Trophoblast cell (in vitro differentiated cells and primary cell): ENCODE measurements at regions not wholly inside any gene's neighbourhood (a gene's known extent, or its start where the extent isn't known, plus 50 kb on each side); places are given as distances from the start of the nearest gene placed in this dataset.

Source experiments
- DNase-seq, 2 donors: peaks; one replicate each; pipeline ENCODE4 v3.0.0-alpha.2; 2016
- H2AFZ ChIP-seq: 2 replicates; pipeline ENCODE4 v1.6.1; 2013; ENCODE audit warnings: low read length, moderate library complexity, mild to moderate bottlenecking; ENCODE audit not compliant: insufficient read depth, poor library complexity
- H2AK5ac ChIP-seq: 2 replicates; pipeline ENCODE4 v1.6.1; 2013; ENCODE audit warnings: mild to moderate bottlenecking, low read length
- H2BK120ac ChIP-seq: 2 replicates; pipeline ENCODE4 v1.6.1; 2013; ENCODE audit warnings: low read length, mild to moderate bottlenecking, moderate library complexity; ENCODE audit not compliant: insufficient read depth, poor library complexity
- H2BK12ac ChIP-seq: 2 replicates; pipeline ENCODE4 v1.6.1; 2013; ENCODE audit warnings: mild to moderate bottlenecking, low read length, moderate library complexity
- H2BK5ac ChIP-seq: 2 replicates; pipeline ENCODE4 v1.6.1; 2013; ENCODE audit warnings: low read length, low read depth, moderate library complexity, mild to moderate bottlenecking; ENCODE audit not compliant: poor library complexity
- H3K14ac ChIP-seq: 2 replicates; pipeline ENCODE4 v1.6.1; 2013; ENCODE audit warnings: mild to moderate bottlenecking, low read length
- H3K18ac ChIP-seq: 2 replicates; pipeline ENCODE4 v1.6.1; 2013; ENCODE audit warnings: mild to moderate bottlenecking, low read length
- H3K23ac ChIP-seq: 2 replicates; pipeline ENCODE4 v1.6.1; 2013; ENCODE audit warnings: low read length
- H3K27ac ChIP-seq: 2 replicates; pipeline ENCODE4 v1.5.1; 2013; ENCODE audit warnings: low read depth, mild to moderate bottlenecking, inconsistent platforms, low read length, moderate library complexity
- H3K27me3 ChIP-seq: 2 replicates; pipeline ENCODE4 v1.6.1; 2013; ENCODE audit warnings: inconsistent platforms, mild to moderate bottlenecking, low read length, moderate library complexity; ENCODE audit not compliant: insufficient read depth
- H3K36me3 ChIP-seq, 2 experiments: 1 replicate in 1 of 2; 2 replicates in 1 of 2; pipeline ENCODE4 v1.6.1; 2013; ENCODE audit warnings: low read length in 2 of 2, mild to moderate bottlenecking in 2 of 2, moderate library complexity in 1 of 2; ENCODE audit not compliant: insufficient read depth in 2 of 2, control insufficient read depth in 1 of 2
- H3K4ac ChIP-seq: 2 replicates; pipeline ENCODE4 v1.6.1; 2013; ENCODE audit warnings: low read depth, mild to moderate bottlenecking, low read length, moderate library complexity
- H3K4me1 ChIP-seq, 2 experiments: 1 replicate in 1 of 2; 2 replicates in 1 of 2; pipeline ENCODE4 v1.6.1; 2013; ENCODE audit warnings: low read length in 2 of 2, mild to moderate bottlenecking in 2 of 2, moderate library complexity in 1 of 2; ENCODE audit not compliant: insufficient read depth in 2 of 2, control insufficient read depth in 1 of 2
- H3K4me2 ChIP-seq: 2 replicates; pipeline ENCODE4 v1.6.1; 2013; ENCODE audit warnings: inconsistent platforms, mild to moderate bottlenecking, low read length, moderate library complexity
- H3K4me3 ChIP-seq: 2 replicates; pipeline ENCODE4 v1.5.1; 2013; ENCODE audit warnings: mild to moderate bottlenecking, low read depth, low read length, inconsistent platforms
- H3K79me1 ChIP-seq: one replicate; pipeline ENCODE4 v1.6.1; 2013; ENCODE audit warnings: low read length
- H3K79me2 ChIP-seq: 2 replicates; pipeline ENCODE4 v1.6.1; 2013; ENCODE audit warnings: low read length, mild to moderate bottlenecking; ENCODE audit not compliant: control insufficient read depth, insufficient read depth, poor library complexity
- H3K9ac ChIP-seq: 2 replicates; pipeline ENCODE4 v1.6.1; 2013; ENCODE audit warnings: mild to moderate bottlenecking, low read length
- H3K9me3 ChIP-seq: 2 replicates; pipeline ENCODE4 v1.6.1; 2013; ENCODE audit warnings: low read depth, mild to moderate bottlenecking, control low read depth, inconsistent platforms, low read length; ENCODE audit not compliant: insufficient read depth
- H4K12ac ChIP-seq: 2 replicates; pipeline ENCODE4 v1.6.1; 2013; ENCODE audit warnings: low read depth, mild to moderate bottlenecking, low read length, moderate library complexity
- H4K8ac ChIP-seq: 2 replicates; pipeline ENCODE4 v1.6.1; 2013; ENCODE audit warnings: low read depth, mild to moderate bottlenecking, low read length, moderate library complexity
- H4K91ac ChIP-seq: one replicate; pipeline ENCODE4 v1.6.1; 2013; ENCODE audit warnings: low read depth, mild to moderate bottlenecking, low read length, moderate library complexity
- WGBS: extraction: QIAGEN DNeasy Blood & Tissue Kit; methylation state at CpG from one replicate; pipeline ENCODE4 v1.1.7; 2013; ENCODE audit warnings: missing lambda C conversion rate; ENCODE audit not compliant: insufficient read length, insufficient coverage; ENCODE audit errors: extremely low coverage; 5-methylcytosine and 5-hydroxymethylcytosine counted together

DNA sequence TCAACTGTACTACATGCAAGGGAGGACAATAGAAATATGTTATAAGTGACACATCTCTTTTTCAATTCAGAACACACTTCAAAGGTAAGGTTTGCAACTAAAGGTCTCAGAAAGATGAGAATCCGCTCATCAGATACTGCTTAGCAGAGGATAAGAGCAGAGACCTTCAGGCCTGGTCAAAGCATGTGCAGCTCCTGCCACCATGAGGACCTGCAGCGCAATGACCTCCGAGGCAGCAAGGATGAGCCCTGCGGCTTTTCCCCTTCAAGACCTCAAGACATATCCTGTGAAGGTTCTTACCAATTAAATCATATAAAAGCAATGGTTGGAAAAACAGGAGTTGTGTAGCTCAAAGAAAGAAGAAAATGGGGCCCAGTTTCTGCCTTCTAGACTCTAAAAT, 135.8 kb downstream of the TRIM36 start:
- Histone ChIP-seq H4K91ac (no peak overlapping the region), H3K36me3 (no peaks in the 10 kb centered on the region)
- WGBS = no CpG with 5 or more reads among the region's 4 CpGs

DNA sequence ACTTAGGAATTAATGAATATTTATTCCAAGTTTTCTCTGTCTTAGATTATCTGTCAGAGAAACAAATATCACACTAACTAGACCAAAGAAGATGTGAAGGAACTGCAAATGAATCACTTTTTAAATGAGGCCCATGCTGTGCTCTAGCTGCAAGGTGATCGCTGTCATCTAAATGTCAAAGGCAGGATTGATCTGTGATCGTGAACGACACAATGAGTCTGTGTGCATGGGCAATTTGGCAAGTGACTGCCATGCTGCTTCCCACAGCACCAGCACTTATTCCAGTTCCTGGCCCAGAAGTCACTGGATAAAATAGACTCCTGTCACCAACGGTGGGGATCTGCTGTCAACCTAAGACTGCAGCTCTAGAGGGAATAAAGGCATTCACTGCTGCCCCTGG, 141.2 kb downstream of the TRIM36 start:
- no peak overlapping the region for H2BK5ac ChIP-seq
- H3K18ac ChIP-seq = no peak overlapping the region
- H3K23ac ChIP-seq = no peak overlapping the region
- peak overlapping the region; percentile 37 for H3K4me3 ChIP-seq
- no peak overlapping the region for H2BK12ac ChIP-seq
- H4K8ac ChIP-seq = no peak overlapping the region
- no peak overlapping the region for H4K12ac ChIP-seq
- H4K91ac ChIP-seq = no peak overlapping the region
- no peaks in the 10 kb centered on the region for H3K27me3 ChIP-seq
- H3K79me2 ChIP-seq = no peaks in the 10 kb centered on the region
- H2AK5ac ChIP-seq = no peak overlapping the region
- H3K36me3 ChIP-seq = no peaks in the 10 kb centered on the region
- H3K4me1 ChIP-seq = no peaks in the 10 kb centered on the region
- H2BK120ac ChIP-seq = no peak overlapping the region
- H3K14ac ChIP-seq = no peak overlapping the region
- WGBS = no CpG with 5 or more reads among the region's 4 CpGs
- H3K9me3 ChIP-seq = no peaks in the 10 kb centered on the region
- DNase-seq = no peak
- no peaks in the 10 kb centered on the region for H3K79me1 ChIP-seq
- peak overlapping the region; percentile 11 for H3K9ac ChIP-seq
- H2AFZ ChIP-seq = no peak overlapping the region
- H3K4me2 ChIP-seq = no peak overlapping the region
- no peak overlapping the region for H3K27ac ChIP-seq
- no peak overlapping the region for H3K4ac ChIP-seq

More for the DNA sequence above, 135.8 kb downstream of the TRIM36 start:
- Histone ChIP-seq H3K4me2 (no peak overlapping the region), H3K23ac (no peak overlapping the region), H3K27me3 (no peaks in the 10 kb centered on the region), H3K4me3 (no peak overlapping the region), H2AFZ (no peak overlapping the region), H2AK5ac (no peak overlapping the region), H4K12ac (no peak overlapping the region), H3K18ac (no peak overlapping the region), H4K8ac (no peak overlapping the region), H3K9me3 (no peaks in the 10 kb centered on the region), H3K9ac (no peak overlapping the region), H2BK120ac (no peak overlapping the region), H2BK12ac (no peak overlapping the region), H3K79me1 (no peaks in the 10 kb centered on the region), H3K4me1 (no peaks in the 10 kb centered on the region), H3K4ac (no peak overlapping the region), H3K14ac (no peak overlapping the region), H3K27ac (no peak overlapping the region), H3K79me2 (no peaks in the 10 kb centered on the region), H2BK5ac (no peak overlapping the region)
- no peak for DNase-seq

DNA sequence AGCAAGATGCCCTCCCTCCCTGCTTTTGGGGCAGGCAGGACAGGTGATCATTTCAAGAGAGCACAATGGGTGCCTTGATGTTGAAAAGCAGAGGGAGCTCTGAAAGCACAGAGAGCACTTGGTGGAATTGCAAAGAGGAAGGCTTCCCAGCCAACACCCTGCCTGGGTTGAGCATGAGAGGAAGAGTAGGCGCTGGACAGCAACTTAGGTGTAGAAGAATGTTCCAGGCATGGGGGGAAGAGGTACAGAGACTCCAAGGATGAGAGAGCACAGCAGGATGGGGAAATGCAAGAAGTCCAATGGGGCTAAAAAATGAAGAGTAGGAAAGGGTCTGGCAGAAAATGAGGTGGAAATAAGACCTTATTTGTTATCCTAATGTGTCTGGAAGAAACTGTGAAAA, 144.8 kb downstream of the TRIM36 start:
- no CpG with 5 or more reads among the region's 1 CpG for WGBS
- no peak overlapping the region for H3K23ac ChIP-seq
- H3K4me3 ChIP-seq = no peak overlapping the region
- no peak overlapping the region for H4K8ac ChIP-seq
- H4K91ac ChIP-seq = no peak overlapping the region
- no peaks in the 10 kb centered on the region for H3K27me3 ChIP-seq
- no peak overlapping the region for H2BK12ac ChIP-seq
- no peak for DNase-seq
- H2BK120ac ChIP-seq = no peak overlapping the region
- H3K79me1 ChIP-seq = no peaks in the 10 kb centered on the region
- H3K36me3 ChIP-seq = no peaks in the 10 kb centered on the region
- no peak overlapping the region for H3K18ac ChIP-seq
- H3K4me2 ChIP-seq = no peak overlapping the region
- H3K14ac ChIP-seq = no peak overlapping the region
- H3K9ac ChIP-seq = no peak overlapping the region
- no peak overlapping the region for H3K27ac ChIP-seq
- H3K4me1 ChIP-seq = no peaks in the 10 kb centered on the region
- H4K12ac ChIP-seq = no peak overlapping the region
- H2BK5ac ChIP-seq = no peak overlapping the region
- no peak overlapping the region for H3K4ac ChIP-seq
- no peaks in the 10 kb centered on the region for H3K79me2 ChIP-seq
- no peak overlapping the region for H2AFZ ChIP-seq
- no peak overlapping the region for H2AK5ac ChIP-seq
- H3K9me3 ChIP-seq = no peaks in the 10 kb centered on the region

DNA sequence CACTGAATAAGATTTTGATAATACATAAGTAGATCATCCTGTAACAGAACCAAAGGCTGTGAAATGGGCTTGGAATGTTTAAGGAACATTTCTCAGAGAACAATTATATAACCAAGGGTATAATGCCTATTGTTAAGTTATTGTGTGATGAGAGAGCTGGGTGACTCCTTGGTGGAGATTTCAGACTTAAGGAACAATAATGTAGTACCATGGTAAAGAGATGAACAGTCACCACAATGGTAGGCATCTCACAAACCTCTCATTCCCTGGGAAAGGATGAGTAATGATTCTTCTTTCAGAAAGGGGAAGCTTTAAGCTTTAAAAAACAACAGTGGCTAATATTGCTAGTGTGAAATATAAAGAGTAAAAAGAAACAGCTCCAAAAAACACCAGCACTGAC, 147.4 kb downstream of the TRIM36 start:
- Histone ChIP-seq H4K91ac (no peak overlapping the region), H4K12ac (no peak overlapping the region), H4K8ac (no peak overlapping the region)

More for the DNA sequence above, 147.4 kb downstream of the TRIM36 start:
- no peak overlapping the region for H2AK5ac ChIP-seq
- no peaks in the 10 kb centered on the region for H3K27me3 ChIP-seq
- no peaks in the 10 kb centered on the region for H3K79me2 ChIP-seq
- H3K18ac ChIP-seq = no peak overlapping the region
- H3K36me3 ChIP-seq = no peaks in the 10 kb centered on the region
- no peak overlapping the region for H3K4me3 ChIP-seq
- H3K4me2 ChIP-seq = no peak overlapping the region
- H3K23ac ChIP-seq = no peak overlapping the region
- H2BK120ac ChIP-seq = no peak overlapping the region
- H3K4ac ChIP-seq = no peak overlapping the region
- H3K9ac ChIP-seq = no peak overlapping the region
- no peak overlapping the region for H2BK12ac ChIP-seq
- H3K27ac ChIP-seq = no peak overlapping the region
- no peaks in the 10 kb centered on the region for H3K4me1 ChIP-seq
- no peak overlapping the region for H2BK5ac ChIP-seq
- H3K14ac ChIP-seq = no peak overlapping the region
- no peaks in the 10 kb centered on the region for H3K79me1 ChIP-seq
- no peak for DNase-seq
- no peak overlapping the region for H2AFZ ChIP-seq
- no peaks in the 10 kb centered on the region for H3K9me3 ChIP-seq
